Liver (tissue), 8 donors: ENCODE measurements at regions not wholly inside any gene's neighbourhood (a gene's known extent, or its start where the extent isn't known, plus 50 kb on each side); places are given as distances from the start of the nearest gene placed in this dataset.

ENCODE experiments used
- DNase-seq: peaks from one replicate; pipeline ENCODE4 v3.0.0-alpha.2; 2017; ENCODE audit warnings: low spot score
- H3K27ac ChIP-seq, 2 donors: one replicate each; pipeline ENCODE4 v1.7.0; 2013; ENCODE audit warnings: inconsistent platforms in 2 of 2, low read length in 2 of 2, control low read depth in 1 of 2, low read depth in 1 of 2, mild to moderate bottlenecking in 1 of 2
- H3K27me3 ChIP-seq, 4 donors: one replicate each; pipeline versions ENCODE4 v1.6.1 to v1.7.0; 2013; ENCODE audit warnings: low read length in 3 of 4, inconsistent platforms in 1 of 4, mild to moderate bottlenecking in 1 of 4, moderate library complexity in 1 of 4; ENCODE audit not compliant: control insufficient read depth in 4 of 4, insufficient read depth in 4 of 4
- H3K36me3 ChIP-seq, 4 donors: one replicate each; pipeline versions ENCODE4 v1.6.1 to v1.7.0; 2013; ENCODE audit warnings: low read length in 3 of 4, mild to moderate bottlenecking in 3 of 4, low read depth in 1 of 4, moderate library complexity in 1 of 4; ENCODE audit not compliant: control insufficient read depth in 4 of 4, insufficient read depth in 3 of 4
- H3K4me1 ChIP-seq, 4 donors: one replicate each; pipeline versions ENCODE4 v1.6.1 to v1.7.0; 2013; ENCODE audit warnings: low read length in 3 of 4, mild to moderate bottlenecking in 3 of 4, moderate library complexity in 1 of 4; ENCODE audit not compliant: control insufficient read depth in 4 of 4, insufficient read depth in 4 of 4
- H3K4me3 ChIP-seq, 3 donors: one replicate each; pipeline versions ENCODE4 v1.6.1 to v1.7.0; 2013; ENCODE audit warnings: low read length in 3 of 3, control low read depth in 1 of 3, low read depth in 1 of 3, mild to moderate bottlenecking in 1 of 3
- H3K9ac ChIP-seq, 2 donors: one replicate each; pipeline ENCODE4 v1.7.0; 2013; ENCODE audit warnings: low read length in 2 of 2, mild to moderate bottlenecking in 2 of 2, moderate library complexity in 2 of 2, control low read depth in 1 of 2, low read depth in 1 of 2
- H3K9me3 ChIP-seq, 4 donors: one replicate each; pipeline versions ENCODE4 v1.6.1 to v1.7.0; 2013; ENCODE audit warnings: low read length in 3 of 4; ENCODE audit not compliant: control insufficient read depth in 4 of 4
- EGR1 ChIP-seq, 2 donors: IDR thresholded peaks; 2 replicates each; pipeline ENCODE4 v1.6.1; 2016 to 2018; ENCODE audit warnings: antibody characterized with exemption in 2 of 2, low read depth in 2 of 2
- FOXA1 ChIP-seq: IDR thresholded peaks from 2 replicates; pipeline ENCODE4 v1.6.1; 2016; ENCODE audit warnings: antibody characterized with exemption
- FOXA2 ChIP-seq: IDR thresholded peaks from 2 replicates; pipeline ENCODE4 v1.6.1; 2016; ENCODE audit warnings: antibody characterized with exemption
- GABPA ChIP-seq, 2 donors: IDR thresholded peaks in 1 of 2; conservative IDR thresholded peaks in 1 of 2; 2 replicates each; pipeline ENCODE4 v1.6.1; 2016; ENCODE audit warnings: antibody characterized with exemption in 2 of 2, mild to moderate bottlenecking in 1 of 2, moderate library complexity in 1 of 2
- JUND ChIP-seq, 2 donors: IDR thresholded peaks; 2 replicates each; pipeline ENCODE4 v1.6.1; 2016; ENCODE audit warnings: antibody characterized with exemption in 2 of 2
- NR2F2 ChIP-seq: IDR thresholded peaks from 2 replicates; pipeline ENCODE4 v1.6.1; 2016; ENCODE audit warnings: antibody characterized with exemption
- RAD21 ChIP-seq, 2 donors: IDR thresholded peaks; 2 replicates each; pipeline ENCODE4 v1.6.1; 2016; ENCODE audit warnings: antibody characterized with exemption in 2 of 2, mild to moderate bottlenecking in 2 of 2
- RXRA ChIP-seq, 2 donors: IDR thresholded peaks; 2 replicates each; pipeline ENCODE4 v1.6.1; 2017 to 2018; ENCODE audit warnings: antibody characterized with exemption in 2 of 2, mild to moderate bottlenecking in 1 of 2
- SP1 ChIP-seq: IDR thresholded peaks from 2 replicates; pipeline ENCODE4 v1.6.1; 2018; ENCODE audit warnings: antibody characterized with exemption, mild to moderate bottlenecking
- TAF1 ChIP-seq: conservative IDR thresholded peaks from 2 replicates; pipeline ENCODE4 v1.6.1; 2016; ENCODE audit warnings: antibody characterized with exemption, mild to moderate bottlenecking
- YY1 ChIP-seq: IDR thresholded peaks from 2 replicates; pipeline ENCODE4 v1.6.1; 2016; ENCODE audit warnings: antibody characterized with exemption, mild to moderate bottlenecking
- WGBS: extraction: QIAGEN DNeasy Blood & Tissue Kit; methylation state at CpG from one replicate; pipeline ENCODE4 v1.1.7; 2013; 5-methylcytosine and 5-hydroxymethylcytosine counted together
- TF ChIP-seq, protein P1 (sequence below): fragments of 150-350 bp; IDR thresholded peaks from 2 replicates; pipeline ENCODE4 v1.5.1; 2017; ENCODE audit warnings: improper control_type of control experiment, low read depth, low read length; ENCODE audit not compliant: missing input control
- TF ChIP-seq, protein P2 (sequence below): IDR thresholded peaks from 2 replicates; pipeline ENCODE4 v1.6.1; 2016; ENCODE audit warnings: antibody characterized with exemption
- TF ChIP-seq, protein P3 (sequence below): IDR thresholded peaks from 2 replicates; pipeline ENCODE4 v1.6.1; 2016; ENCODE audit warnings: antibody characterized with exemption, mild to moderate bottlenecking
- TF ChIP-seq, protein P4 (sequence below): IDR thresholded peaks from 2 replicates; pipeline ENCODE4 v1.6.1; 2016; ENCODE audit warnings: antibody characterized with exemption
- TF ChIP-seq, protein P5 (sequence below): IDR thresholded peaks from 2 replicates; pipeline ENCODE4 v1.6.1; 2016; ENCODE audit warnings: antibody characterized with exemption
- donor health status: healthy.
- donor health status: healthy.
- donor health status: healthy.
- donor health status: healthy.
- donor health status: healthy.

DNA sequence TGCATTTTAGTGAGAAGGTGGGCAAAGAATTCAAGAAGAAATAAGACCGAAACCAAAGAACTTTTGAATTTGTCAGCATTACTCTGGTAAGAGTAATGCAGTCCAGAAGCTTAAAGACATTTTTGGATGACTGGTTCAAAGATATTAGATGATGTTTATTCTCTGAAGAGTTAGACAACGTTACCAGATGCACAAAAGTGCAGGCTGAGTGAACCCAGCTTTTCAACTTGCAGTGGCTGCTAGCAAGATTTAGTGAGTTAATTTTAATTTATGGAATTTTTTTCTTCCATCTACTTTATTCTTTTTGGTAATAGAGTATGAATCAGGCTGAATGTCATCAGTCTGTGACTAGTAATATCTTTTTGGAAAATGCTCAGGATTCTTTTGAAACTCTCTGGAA lies 267.3 kb upstream of the AZI2 start (continued):
- TF ChIP-seq, protein P1, sequence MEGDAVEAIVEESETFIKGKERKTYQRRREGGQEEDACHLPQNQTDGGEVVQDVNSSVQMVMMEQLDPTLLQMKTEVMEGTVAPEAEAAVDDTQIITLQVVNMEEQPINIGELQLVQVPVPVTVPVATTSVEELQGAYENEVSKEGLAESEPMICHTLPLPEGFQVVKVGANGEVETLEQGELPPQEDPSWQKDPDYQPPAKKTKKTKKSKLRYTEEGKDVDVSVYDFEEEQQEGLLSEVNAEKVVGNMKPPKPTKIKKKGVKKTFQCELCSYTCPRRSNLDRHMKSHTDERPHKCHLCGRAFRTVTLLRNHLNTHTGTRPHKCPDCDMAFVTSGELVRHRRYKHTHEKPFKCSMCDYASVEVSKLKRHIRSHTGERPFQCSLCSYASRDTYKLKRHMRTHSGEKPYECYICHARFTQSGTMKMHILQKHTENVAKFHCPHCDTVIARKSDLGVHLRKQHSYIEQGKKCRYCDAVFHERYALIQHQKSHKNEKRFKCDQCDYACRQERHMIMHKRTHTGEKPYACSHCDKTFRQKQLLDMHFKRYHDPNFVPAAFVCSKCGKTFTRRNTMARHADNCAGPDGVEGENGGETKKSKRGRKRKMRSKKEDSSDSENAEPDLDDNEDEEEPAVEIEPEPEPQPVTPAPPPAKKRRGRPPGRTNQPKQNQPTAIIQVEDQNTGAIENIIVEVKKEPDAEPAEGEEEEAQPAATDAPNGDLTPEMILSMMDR = no peak

DNA sequence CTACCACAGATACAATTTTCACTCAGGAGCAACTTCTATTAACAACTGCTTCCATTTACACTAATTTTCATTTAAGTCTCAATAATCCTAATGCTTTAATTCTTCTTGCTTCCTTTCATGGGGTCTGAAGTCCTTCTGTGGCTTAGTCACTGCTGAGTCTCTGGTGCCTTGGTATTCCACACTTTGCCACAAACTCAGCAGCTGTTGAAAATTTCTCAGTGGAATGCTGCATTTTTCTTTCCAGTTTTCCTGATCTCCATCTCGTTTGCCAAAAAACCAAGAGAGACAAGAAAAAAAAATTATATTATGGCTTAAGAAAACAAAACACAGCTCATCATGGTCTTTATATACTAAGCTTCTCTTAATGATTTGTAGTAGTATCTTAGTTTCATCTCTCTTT lies 269.2 kb upstream of the AZI2 start:
- Histone ChIP-seq H3K27me3 (no peaks in the 10 kb centered on the region), H3K9me3 (no peaks in the 10 kb centered on the region), H3K36me3 (no peaks in the 10 kb centered on the region), H3K4me1 (no peaks in the 10 kb centered on the region), H3K4me3 (no peak overlapping the region), H3K27ac (no peak overlapping the region), H3K9ac (no peak overlapping the region)
- WGBS = 26% methylated on average over 1 of the region's 1 CpG
- DNase-seq = no peak
- no peak for TF ChIP-seq YY1
- TF ChIP-seq JUND (IDR thresholded peaks at IDR 0.05) = no peak
- TF ChIP-seq EGR1 (IDR thresholded peaks at IDR 0.05; ENCODE audit: low read depth in 2 of 2) = no peak
- TF ChIP-seq, protein P2, sequence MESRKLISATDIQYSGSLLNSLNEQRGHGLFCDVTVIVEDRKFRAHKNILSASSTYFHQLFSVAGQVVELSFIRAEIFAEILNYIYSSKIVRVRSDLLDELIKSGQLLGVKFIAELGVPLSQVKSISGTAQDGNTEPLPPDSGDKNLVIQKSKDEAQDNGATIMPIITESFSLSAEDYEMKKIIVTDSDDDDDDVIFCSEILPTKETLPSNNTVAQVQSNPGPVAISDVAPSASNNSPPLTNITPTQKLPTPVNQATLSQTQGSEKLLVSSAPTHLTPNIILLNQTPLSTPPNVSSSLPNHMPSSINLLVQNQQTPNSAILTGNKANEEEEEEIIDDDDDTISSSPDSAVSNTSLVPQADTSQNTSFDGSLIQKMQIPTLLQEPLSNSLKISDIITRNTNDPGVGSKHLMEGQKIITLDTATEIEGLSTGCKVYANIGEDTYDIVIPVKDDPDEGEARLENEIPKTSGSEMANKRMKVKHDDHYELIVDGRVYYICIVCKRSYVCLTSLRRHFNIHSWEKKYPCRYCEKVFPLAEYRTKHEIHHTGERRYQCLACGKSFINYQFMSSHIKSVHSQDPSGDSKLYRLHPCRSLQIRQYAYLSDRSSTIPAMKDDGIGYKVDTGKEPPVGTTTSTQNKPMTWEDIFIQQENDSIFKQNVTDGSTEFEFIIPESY = no peak
- TF ChIP-seq FOXA1 = no peak
- TF ChIP-seq, protein P1 = no peak
- TF ChIP-seq TAF1 = no peak
- TF ChIP-seq, protein P3, sequence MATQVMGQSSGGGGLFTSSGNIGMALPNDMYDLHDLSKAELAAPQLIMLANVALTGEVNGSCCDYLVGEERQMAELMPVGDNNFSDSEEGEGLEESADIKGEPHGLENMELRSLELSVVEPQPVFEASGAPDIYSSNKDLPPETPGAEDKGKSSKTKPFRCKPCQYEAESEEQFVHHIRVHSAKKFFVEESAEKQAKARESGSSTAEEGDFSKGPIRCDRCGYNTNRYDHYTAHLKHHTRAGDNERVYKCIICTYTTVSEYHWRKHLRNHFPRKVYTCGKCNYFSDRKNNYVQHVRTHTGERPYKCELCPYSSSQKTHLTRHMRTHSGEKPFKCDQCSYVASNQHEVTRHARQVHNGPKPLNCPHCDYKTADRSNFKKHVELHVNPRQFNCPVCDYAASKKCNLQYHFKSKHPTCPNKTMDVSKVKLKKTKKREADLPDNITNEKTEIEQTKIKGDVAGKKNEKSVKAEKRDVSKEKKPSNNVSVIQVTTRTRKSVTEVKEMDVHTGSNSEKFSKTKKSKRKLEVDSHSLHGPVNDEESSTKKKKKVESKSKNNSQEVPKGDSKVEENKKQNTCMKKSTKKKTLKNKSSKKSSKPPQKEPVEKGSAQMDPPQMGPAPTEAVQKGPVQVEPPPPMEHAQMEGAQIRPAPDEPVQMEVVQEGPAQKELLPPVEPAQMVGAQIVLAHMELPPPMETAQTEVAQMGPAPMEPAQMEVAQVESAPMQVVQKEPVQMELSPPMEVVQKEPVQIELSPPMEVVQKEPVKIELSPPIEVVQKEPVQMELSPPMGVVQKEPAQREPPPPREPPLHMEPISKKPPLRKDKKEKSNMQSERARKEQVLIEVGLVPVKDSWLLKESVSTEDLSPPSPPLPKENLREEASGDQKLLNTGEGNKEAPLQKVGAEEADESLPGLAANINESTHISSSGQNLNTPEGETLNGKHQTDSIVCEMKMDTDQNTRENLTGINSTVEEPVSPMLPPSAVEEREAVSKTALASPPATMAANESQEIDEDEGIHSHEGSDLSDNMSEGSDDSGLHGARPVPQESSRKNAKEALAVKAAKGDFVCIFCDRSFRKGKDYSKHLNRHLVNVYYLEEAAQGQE = no peak
- TF ChIP-seq, protein P4, sequence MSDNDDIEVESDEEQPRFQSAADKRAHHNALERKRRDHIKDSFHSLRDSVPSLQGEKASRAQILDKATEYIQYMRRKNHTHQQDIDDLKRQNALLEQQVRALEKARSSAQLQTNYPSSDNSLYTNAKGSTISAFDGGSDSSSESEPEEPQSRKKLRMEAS = no peak
- TF ChIP-seq SP1 = no peak
- TF ChIP-seq FOXA2 = no peak
- no peak for TF ChIP-seq NR2F2
- TF ChIP-seq RXRA (IDR thresholded peaks at IDR 0.05) = no peak
- TF ChIP-seq, protein P5, sequence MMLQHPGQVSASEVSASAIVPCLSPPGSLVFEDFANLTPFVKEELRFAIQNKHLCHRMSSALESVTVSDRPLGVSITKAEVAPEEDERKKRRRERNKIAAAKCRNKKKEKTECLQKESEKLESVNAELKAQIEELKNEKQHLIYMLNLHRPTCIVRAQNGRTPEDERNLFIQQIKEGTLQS = no peak
- no peak for TF ChIP-seq RAD21 (IDR thresholded peaks at IDR 0.05)
- TF ChIP-seq GABPA (IDR thresholded peaks at IDR 0.05 in 1 of 2, conservative IDR thresholded peaks at IDR 0.05 in 1 of 2) = no peak
